CD4-positive, alpha-beta T cell (primary cell): ENCODE measurements at regions not wholly inside any gene's neighbourhood (a gene's known extent, or its start where the extent isn't known, plus 50 kb on each side); places are given as distances from the start of the nearest gene placed in this dataset.
"Not testable (repeated sequence)": the region's sequence is repeated elsewhere in the genome, so short reads cannot be mapped to it uniquely, and the experiment has no call there.

Experiments
- ATAC-seq: fragments of 200-7000 bp; cut with Tn5 transposase; one replicate; pipeline ENCODE4 v1.10.0; 2022; ENCODE audit warnings: mild to moderate bottlenecking; ENCODE audit not compliant: poor library complexity
- CTCF ChIA-PET: fragments of 350-600 bp; sonication (Branson Sonifier 250); formaldehyde crosslinking; loops from one replicate; lab custom pipeline; 2021; ENCODE audit warnings: antibody characterized with exemption, inconsistent platforms; lab: Charles Lee
- POLR2A ChIA-PET: fragments of 350-600 bp; sonication (Branson Sonifier 250); formaldehyde crosslinking; loops from one replicate; lab custom pipeline; 2021; ENCODE audit warnings: antibody characterized with exemption, inconsistent platforms; lab: Charles Lee
- DNase-seq, 14 experiments: peaks; one replicate each; pipeline ENCODE4 v3.0.0-alpha.2; 2013 to 2020; ENCODE audit warnings: mixed read lengths in 2 of 14
- H3K27ac ChIP-seq, 2 donors: one replicate each; pipeline versions ENCODE4 v1.5.1 to v1.7.0; 2013; ENCODE audit warnings: low read length in 2 of 2, low read depth in 1 of 2, mild to moderate bottlenecking in 1 of 2
- H3K27me3 ChIP-seq, 2 experiments: 1 replicate in 1 of 2; 2 replicates in 1 of 2; pipeline versions ENCODE4 v1.6.1 to v1.7.0; 2013; ENCODE audit warnings: low read length in 2 of 2, control low read depth in 1 of 2, mild to moderate bottlenecking in 1 of 2, moderate library complexity in 1 of 2; ENCODE audit not compliant: insufficient read depth in 2 of 2, control insufficient read depth in 1 of 2
- H3K36me3 ChIP-seq: one replicate; pipeline ENCODE4 v1.6.1; 2013; ENCODE audit warnings: low read length, control low read depth; ENCODE audit not compliant: insufficient read depth
- H3K4me1 ChIP-seq: one replicate; pipeline ENCODE4 v1.6.1; 2013; ENCODE audit warnings: low read length, control low read depth; ENCODE audit not compliant: insufficient read depth
- H3K4me3 ChIP-seq: one replicate; pipeline ENCODE4 v1.5.1; 2013; ENCODE audit warnings: mild to moderate bottlenecking, low read length, moderate library complexity
- H3K9me3 ChIP-seq, 2 experiments: 1 replicate in 1 of 2; 2 replicates in 1 of 2; pipeline versions ENCODE4 v1.6.1 to v1.7.0; 2013; ENCODE audit warnings: low read length in 2 of 2, mild to moderate bottlenecking in 2 of 2, control low read depth in 1 of 2, moderate library complexity in 1 of 2; ENCODE audit not compliant: control insufficient read depth in 1 of 2, insufficient read depth in 1 of 2
- H3K27ac Mint-ChIP-seq: one replicate; pipeline ENCODE4 v1.8.0; 2020; ENCODE audit warnings: mixed read lengths
- H3K27me3 Mint-ChIP-seq: one replicate; pipeline ENCODE4 v1.8.0; 2021; ENCODE audit warnings: mixed read lengths
- H3K36me3 Mint-ChIP-seq: one replicate; pipeline ENCODE4 v1.8.0; 2021; ENCODE audit warnings: low read depth, mixed read lengths
- H3K4me1 Mint-ChIP-seq: one replicate; pipeline ENCODE4 v1.8.0; 2021; ENCODE audit warnings: low read depth, mixed read lengths
- H3K4me3 Mint-ChIP-seq: one replicate; pipeline ENCODE4 v1.8.0; 2020; ENCODE audit warnings: mild to moderate bottlenecking, mixed read lengths
- H3K9me3 Mint-ChIP-seq: one replicate; pipeline ENCODE4 v1.8.0; 2020; ENCODE audit warnings: mixed read lengths
- CTCF ChIP-seq: fragments of 200-600 bp; IDR thresholded peaks from one replicate; pipeline ENCODE4 v1.8.0; 2022; ENCODE audit warnings: antibody characterized with exemption, mild to moderate bottlenecking
- intact Hi-C, 2 experiments: fragments of 100-400 bp; cut with DNase I in 1 of 2; cut with micrococcal nuclease in 1 of 2; formaldehyde crosslinking; loops; one replicate each; pipeline versions ENCODE4 v1.15.1 to v1.9.0; 2023 to 2025; cut with DNase I, micrococcal nuclease

GRCh38 chr2:71923143-71923525 is 224.5 kb downstream of the CYP26B1 start:
- no peaks in the 10 kb centered on the region for H3K36me3 Mint-ChIP-seq
- H3K9me3 Mint-ChIP-seq: no peaks in the 10 kb centered on the region
- no peak overlapping the region for H3K27ac Mint-ChIP-seq
- peaks cover 12% of the 10 kb centered on the region for H3K27me3 Mint-ChIP-seq
- no peak for TF ChIP-seq CTCF
- Histone ChIP-seq H3K4me1 (no peaks in the 10 kb centered on the region), H3K36me3 (no peaks in the 10 kb centered on the region), H3K9me3 (no peaks in the 10 kb centered on the region), H3K27me3 (no peaks in the 10 kb centered on the region), H3K4me3 (no peak overlapping the region), H3K27ac (no peak overlapping the region)
- ATAC-seq (no peak), DNase-seq (no peak)
- intact Hi-C loops: loop anchor here in 1 of 2 experiments (1.0 to 2.0 kb wide), 2 partner anchors 228 to 657 kb away; no protein-coding TSS in a partner anchor
- ChIA-PET POLR2A (no interaction called here), CTCF (interaction anchor here (1.8 kb wide), 1 partner anchor 227 kb away, joined by 6 read pairs; no protein-coding TSS in a partner anchor)
- H3K4me1 Mint-ChIP-seq: no peaks in the 10 kb centered on the region
- H3K4me3 Mint-ChIP-seq: no peak overlapping the region

- peak in 1 of 14 experiments; percentile 22 for DNase-seq
- intact Hi-C loops: loop anchor here in 1 of 2 experiments (1.0 to 2.0 kb wide), 2 partner anchors 228 to 658 kb away; no protein-coding TSS in a partner anchor
- no peak for ATAC-seq
Measured at GRCh38 chr2:71922499-71923142, 225.0 kb downstream of the CYP26B1 start.

GRCh38 chr2:71922091-71922490 is 225.6 kb downstream of the CYP26B1 start:
- no peaks in the 10 kb centered on the region for H3K4me1 ChIP-seq
- no peak for DNase-seq
- no peak overlapping the region for H3K27ac Mint-ChIP-seq
- ChIA-PET CTCF (no interaction called here), POLR2A (no interaction called here)
- no peaks in the 10 kb centered on the region for H3K36me3 ChIP-seq
- H3K4me1 Mint-ChIP-seq: no peaks in the 10 kb centered on the region
- TF ChIP-seq CTCF: no peak
- H3K4me3 Mint-ChIP-seq: no peak overlapping the region
- no peak for ATAC-seq
- H3K27ac ChIP-seq: no peak overlapping the region
- no peaks in the 10 kb centered on the region for H3K27me3 ChIP-seq
- no peaks in the 10 kb centered on the region for H3K9me3 ChIP-seq
- H3K27me3 Mint-ChIP-seq: peaks cover 19% of the 10 kb centered on the region
- no peaks in the 10 kb centered on the region for H3K36me3 Mint-ChIP-seq
- H3K9me3 Mint-ChIP-seq: no peaks in the 10 kb centered on the region
- no peak overlapping the region for H3K4me3 ChIP-seq
- intact Hi-C loops: loop anchor here in 1 of 2 experiments (2.0 kb wide), 1 partner anchor 229 kb away; no protein-coding TSS in a partner anchor

More at GRCh38 chr2:71922499-71923142, 225.0 kb downstream of the CYP26B1 start:
- Mint-ChIP-seq H3K36me3 (no peaks in the 10 kb centered on the region), H3K27ac (no peak overlapping the region), H3K27me3 (peaks cover 16% of the 10 kb centered on the region), H3K4me1 (no peaks in the 10 kb centered on the region), H3K4me3 (no peak overlapping the region), H3K9me3 (no peaks in the 10 kb centered on the region)
- H3K36me3 ChIP-seq: no peaks in the 10 kb centered on the region
- H3K4me3 ChIP-seq: no peak overlapping the region
- no peak overlapping the region for H3K27ac ChIP-seq
- no peak for TF ChIP-seq CTCF
- no peaks in the 10 kb centered on the region for H3K9me3 ChIP-seq
- no peaks in the 10 kb centered on the region for H3K4me1 ChIP-seq
- no peaks in the 10 kb centered on the region for H3K27me3 ChIP-seq
- ChIA-PET CTCF (no interaction called here), POLR2A (no interaction called here)

- H3K9me3 Mint-ChIP-seq, H3K4me3 Mint-ChIP-seq, H3K4me1 ChIP-seq, intact Hi-C loops, H3K27me3 ChIP-seq, H3K27ac Mint-ChIP-seq, DNase-seq, H3K27ac ChIP-seq, H3K36me3 Mint-ChIP-seq, H3K4me1 Mint-ChIP-seq, ATAC-seq, H3K9me3 ChIP-seq, POLR2A ChIA-PET, H3K36me3 ChIP-seq, H3K4me3 ChIP-seq: not testable (repeated sequence)
- CTCF ChIA-PET: interaction anchor here (0.7 kb wide), 1 partner anchor 11 kb away, joined by 3 read pairs; no protein-coding TSS in a partner anchor
- H3K27me3 Mint-ChIP-seq: peaks cover 31% of the 10 kb centered on the region
Measured at GRCh38 chr2:71920819-71921218, 226.8 kb downstream of the CYP26B1 start.
